ENCODE measurements at regions not wholly inside any gene's neighbourhood (a gene's known extent, or its start where the extent isn't known, plus 50 kb on each side); places are given as distances from the start of the nearest gene placed in this dataset.

DNA sequence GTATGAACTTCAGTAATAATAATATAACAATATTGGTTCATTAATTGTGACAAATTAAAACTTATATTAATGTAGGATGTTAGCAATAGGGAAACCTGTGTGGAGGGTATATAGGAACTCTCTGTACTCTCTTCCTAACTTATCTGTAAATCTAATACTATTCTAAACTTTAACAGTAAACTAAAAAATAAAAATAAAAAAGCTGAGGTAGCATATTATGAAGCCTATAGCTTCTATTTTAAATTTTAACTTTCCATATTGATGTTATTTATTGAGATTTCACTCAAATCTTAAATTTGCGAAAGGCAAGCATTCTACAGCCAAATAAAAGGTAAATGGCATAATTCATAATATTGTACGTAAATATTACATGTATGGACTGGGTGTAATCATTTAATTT is 326.4 kb downstream of the MEI4 start:
- Histone ChIP-seq H3K27ac (ENCODE audit: low read length) (no peak overlapping the region), H3K27me3 (ENCODE audit: insufficient read depth, low read length, poor library complexity) (no peaks in the 10 kb centered on the region), H4K20me1 (ENCODE audit: insufficient read depth, low read length) (no peaks in the 10 kb centered on the region), H3K4me2 (ENCODE audit: insufficient read depth, low read length) (no peak overlapping the region), H3K36me3 (ENCODE audit: insufficient read depth, low read length) (no peaks in the 10 kb centered on the region), H3K79me2 (ENCODE audit: insufficient read depth, low read length) (no peaks in the 10 kb centered on the region), H3K4me3 (ENCODE audit: low read depth in 1 of 2, low read length in 2 of 2) (no peak overlapping the region), H3K9me3 (ENCODE audit: insufficient read depth, low read length, severe bottlenecking) (no peaks in the 10 kb centered on the region), H3K9ac (ENCODE audit: low read depth, low read length) (no peak overlapping the region), H2AFZ (ENCODE audit: low read depth, low read length) (no peak overlapping the region), H3K4me1 (ENCODE audit: insufficient read depth, low read length) (no peaks in the 10 kb centered on the region)
- DNase-seq, result no peak
- ATAC-seq (ENCODE audit: insufficient read depth, low read depth), result no peak
- TF ChIP-seq, protein P1, sequence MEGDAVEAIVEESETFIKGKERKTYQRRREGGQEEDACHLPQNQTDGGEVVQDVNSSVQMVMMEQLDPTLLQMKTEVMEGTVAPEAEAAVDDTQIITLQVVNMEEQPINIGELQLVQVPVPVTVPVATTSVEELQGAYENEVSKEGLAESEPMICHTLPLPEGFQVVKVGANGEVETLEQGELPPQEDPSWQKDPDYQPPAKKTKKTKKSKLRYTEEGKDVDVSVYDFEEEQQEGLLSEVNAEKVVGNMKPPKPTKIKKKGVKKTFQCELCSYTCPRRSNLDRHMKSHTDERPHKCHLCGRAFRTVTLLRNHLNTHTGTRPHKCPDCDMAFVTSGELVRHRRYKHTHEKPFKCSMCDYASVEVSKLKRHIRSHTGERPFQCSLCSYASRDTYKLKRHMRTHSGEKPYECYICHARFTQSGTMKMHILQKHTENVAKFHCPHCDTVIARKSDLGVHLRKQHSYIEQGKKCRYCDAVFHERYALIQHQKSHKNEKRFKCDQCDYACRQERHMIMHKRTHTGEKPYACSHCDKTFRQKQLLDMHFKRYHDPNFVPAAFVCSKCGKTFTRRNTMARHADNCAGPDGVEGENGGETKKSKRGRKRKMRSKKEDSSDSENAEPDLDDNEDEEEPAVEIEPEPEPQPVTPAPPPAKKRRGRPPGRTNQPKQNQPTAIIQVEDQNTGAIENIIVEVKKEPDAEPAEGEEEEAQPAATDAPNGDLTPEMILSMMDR (IDR thresholded peaks at IDR 0.05; ENCODE audit: borderline replicate concordance, extremely low read depth, low read length, poor library complexity, severe bottlenecking), result no peak
- no peak for TF ChIP-seq EZH2 (IDR thresholded peaks at IDR 0.05; ENCODE audit: borderline replicate concordance, low read depth, low read length, severe bottlenecking)

DNA sequence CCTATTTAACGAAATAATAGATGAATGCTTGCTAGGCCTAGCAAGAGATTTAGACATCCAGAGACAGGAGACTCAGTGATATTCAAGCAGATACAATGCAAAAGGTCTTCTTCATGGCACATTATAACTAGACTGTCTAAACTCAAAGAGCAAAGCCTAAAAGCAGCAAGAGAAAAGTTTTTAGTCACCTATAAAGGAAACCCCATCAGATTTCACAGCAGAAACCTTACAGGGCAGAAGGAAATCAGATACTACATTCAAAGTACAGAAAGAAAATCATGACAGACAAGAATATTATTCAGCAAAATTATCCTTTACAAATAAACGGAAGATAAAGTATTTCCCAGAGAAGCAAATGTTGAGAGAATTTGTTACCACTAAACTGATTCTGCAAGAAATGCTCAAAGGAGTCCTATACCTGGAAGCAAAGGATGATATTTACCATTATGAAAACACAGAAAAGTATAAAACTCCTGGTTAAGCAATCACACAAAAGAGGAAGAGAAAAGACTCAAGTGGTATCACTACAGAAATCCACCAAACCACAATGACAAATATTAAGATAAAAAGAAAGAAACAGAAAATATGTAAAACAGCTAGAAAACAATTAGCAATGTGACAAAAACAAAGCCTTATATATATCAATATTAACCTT is 333.7 kb downstream of the MEI4 start:
- Histone ChIP-seq H3K27ac (ENCODE audit: low read length) (no peak overlapping the region), H3K9ac (ENCODE audit: low read depth, low read length) (no peak overlapping the region), H2AFZ (ENCODE audit: low read depth, low read length) (no peak overlapping the region), H3K4me3 (ENCODE audit: low read depth in 1 of 2, low read length in 2 of 2) (no peak overlapping the region), H3K36me3 (ENCODE audit: insufficient read depth, low read length) (no peaks in the 10 kb centered on the region), H3K4me2 (ENCODE audit: insufficient read depth, low read length) (no peak overlapping the region), H3K9me3 (ENCODE audit: insufficient read depth, low read length, severe bottlenecking) (no peaks in the 10 kb centered on the region), H3K4me1 (ENCODE audit: insufficient read depth, low read length) (no peaks in the 10 kb centered on the region), H4K20me1 (ENCODE audit: insufficient read depth, low read length) (no peaks in the 10 kb centered on the region), H3K79me2 (ENCODE audit: insufficient read depth, low read length) (no peaks in the 10 kb centered on the region), H3K27me3 (ENCODE audit: insufficient read depth, low read length, poor library complexity) (no peaks in the 10 kb centered on the region)
- ATAC-seq (ENCODE audit: insufficient read depth, low read depth) (no peak), DNase-seq (no peak)
- no peak for TF ChIP-seq EZH2 (IDR thresholded peaks at IDR 0.05; ENCODE audit: borderline replicate concordance, low read depth, low read length, severe bottlenecking)
- TF ChIP-seq, protein P1 (IDR thresholded peaks at IDR 0.05; ENCODE audit: borderline replicate concordance, extremely low read depth, low read length, poor library complexity, severe bottlenecking), result no peak

DNA sequence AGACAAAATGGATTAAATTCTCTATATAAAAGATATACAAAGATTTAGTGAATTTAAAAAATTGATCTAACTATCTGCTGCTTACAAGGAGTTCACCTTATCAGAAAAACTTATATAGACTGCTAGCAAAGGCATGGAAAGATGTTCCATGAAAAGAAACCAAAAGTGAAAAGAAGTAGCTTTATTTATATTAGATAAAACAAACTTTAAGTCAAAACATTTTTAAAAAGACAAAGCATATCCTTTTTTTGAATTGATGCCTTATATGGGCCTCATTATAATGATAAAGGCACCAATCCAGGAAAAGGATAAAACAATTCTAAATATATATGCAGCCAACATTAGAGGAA is 334.2 kb downstream of the MEI4 start:
- H3K4me2 ChIP-seq (ENCODE audit: insufficient read depth, low read length), result no peak overlapping the region
- no peak for TF ChIP-seq EZH2 (IDR thresholded peaks at IDR 0.05; ENCODE audit: borderline replicate concordance, low read depth, low read length, severe bottlenecking)
- TF ChIP-seq, protein P1 (IDR thresholded peaks at IDR 0.05; ENCODE audit: borderline replicate concordance, extremely low read depth, low read length, poor library complexity, severe bottlenecking), result no peak

More for the DNA sequence above, 334.2 kb downstream of the MEI4 start:
- Histone ChIP-seq H3K9me3 (ENCODE audit: insufficient read depth, low read length, severe bottlenecking) (no peaks in the 10 kb centered on the region), H3K4me3 (ENCODE audit: low read depth in 1 of 2, low read length in 2 of 2) (no peak overlapping the region), H2AFZ (ENCODE audit: low read depth, low read length) (no peak overlapping the region), H3K9ac (ENCODE audit: low read depth, low read length) (no peak overlapping the region), H3K79me2 (ENCODE audit: insufficient read depth, low read length) (no peaks in the 10 kb centered on the region), H3K27ac (ENCODE audit: low read length) (no peak overlapping the region), H3K4me1 (ENCODE audit: insufficient read depth, low read length) (no peaks in the 10 kb centered on the region), H4K20me1 (ENCODE audit: insufficient read depth, low read length) (no peaks in the 10 kb centered on the region), H3K27me3 (ENCODE audit: insufficient read depth, low read length, poor library complexity) (no peaks in the 10 kb centered on the region), H3K36me3 (ENCODE audit: insufficient read depth, low read length) (no peaks in the 10 kb centered on the region)
- ATAC-seq (ENCODE audit: insufficient read depth, low read depth) (no peak), DNase-seq (no peak)

Measured in DND-41 (cell line).